ENCODE measurements at regions not wholly inside any gene's neighbourhood (a gene's known extent, or its start where the extent isn't known, plus 50 kb on each side); places are given as distances from the start of the nearest gene placed in this dataset.

GRCh38 chr7:340979-341694 is 51.2 kb downstream of the FOXL3 start:
- H3K27me3 ChIP-seq, result peaks cover 4% of the 10 kb centered on the region
- H3K4me1 ChIP-seq (replicated peaks in 1 of 2), result no peaks in the 10 kb centered on the region
- WGBS, 4 donors, result 78 to 85% (median 82%) methylated on average over 25 to 30 of the region's 30 CpGs
- intact Hi-C loops (cut with DNase I), result no loop called here
- H3K9me3 ChIP-seq (replicated peaks in 1 of 3), result no peaks in the 10 kb centered on the region
- TF ChIP-seq CTCF (IDR thresholded peaks at IDR 0.05) (no peak), POLR2A (IDR thresholded peaks at IDR 0.05) (no peak)
- H3K27ac ChIP-seq, result no peak overlapping the region
- no peaks in the 10 kb centered on the region for H3K36me3 ChIP-seq (replicated peaks in 1 of 2)
- H3K4me3 ChIP-seq, result no peak overlapping the region
- DNase-seq, result no peak

- H3K4me3 ChIP-seq, result no peak overlapping the region
- H3K27me3 ChIP-seq, result peaks cover 4% of the 10 kb centered on the region
- intact Hi-C loops (cut with DNase I), result no loop called here
- WGBS, 4 donors, result 82 to 86% (median 84%) methylated on average over 21 to 27 of the region's 27 CpGs
- no peak for DNase-seq
- H3K36me3 ChIP-seq (replicated peaks in 1 of 2), result no peaks in the 10 kb centered on the region
- no peak for TF ChIP-seq POLR2A (IDR thresholded peaks at IDR 0.05)
- no peak for TF ChIP-seq CTCF (IDR thresholded peaks at IDR 0.05)
- H3K4me1 ChIP-seq (replicated peaks in 1 of 2), result no peaks in the 10 kb centered on the region
- H3K27ac ChIP-seq, result no peak overlapping the region
- H3K9me3 ChIP-seq (replicated peaks in 1 of 3), result no peaks in the 10 kb centered on the region
Measured at GRCh38 chr7:341841-342638, 52.1 kb downstream of the FOXL3 start.

GRCh38 chr7:342681-343216 is 52.8 kb downstream of the FOXL3 start:
- intact Hi-C loops (cut with DNase I), result no loop called here
- Histone ChIP-seq H3K27me3 (peaks cover 4% of the 10 kb centered on the region), H3K4me1 (replicated peaks in 1 of 2) (no peaks in the 10 kb centered on the region), H3K4me3 (no peak overlapping the region), H3K36me3 (replicated peaks in 1 of 2) (no peaks in the 10 kb centered on the region), H3K27ac (no peak overlapping the region), H3K9me3 (replicated peaks in 1 of 3) (no peaks in the 10 kb centered on the region)
- TF ChIP-seq POLR2A (IDR thresholded peaks at IDR 0.05) (no peak), CTCF (IDR thresholded peaks at IDR 0.05) (no peak)
- no peak for DNase-seq
- 85 to 89% (median 87%) methylated on average over 9 to 10 of the region's 10 CpGs for WGBS, 4 donors

GRCh38 chr7:343227-343822 is 53.4 kb downstream of the FOXL3 start:
- WGBS, 4 donors, result 65 to 83% (median 79%) methylated on average over 10 to 33 of the region's 33 CpGs
- no peak for DNase-seq
- no peak overlapping the region for H3K27ac ChIP-seq
- TF ChIP-seq POLR2A (IDR thresholded peaks at IDR 0.05) (no peak), CTCF (IDR thresholded peaks at IDR 0.05) (no peak)
- H3K9me3 ChIP-seq (replicated peaks in 1 of 3), result no peaks in the 10 kb centered on the region
- H3K27me3 ChIP-seq, result peaks cover 4% of the 10 kb centered on the region
- intact Hi-C loops (cut with DNase I), result no loop called here
- no peak overlapping the region for H3K4me3 ChIP-seq
- H3K4me1 ChIP-seq (replicated peaks in 1 of 2), result no peaks in the 10 kb centered on the region
- H3K36me3 ChIP-seq (replicated peaks in 1 of 2), result no peaks in the 10 kb centered on the region

All from adrenal gland (tissue), 9 donors.